Daoy (cell line): ENCODE measurements at regions not wholly inside any gene's neighbourhood (a gene's known extent, or its start where the extent isn't known, plus 50 kb on each side); places are given as distances from the start of the nearest gene placed in this dataset.
A peak's percentile ranks its signal among the peaks of the same experiment; 100 is the strongest.
"Not testable (repeated sequence)": the region's sequence is repeated elsewhere in the genome, so short reads cannot be mapped to it uniquely, and the experiment has no call there.

Source experiments
- DNase-seq: peaks from one replicate; pipeline ENCODE4 v3.0.0-alpha.2; 2015; ENCODE audit warnings: low read depth

- DNase-seq = no peak
These were observed 127.8 kb upstream of the ARX start for GRCh38 chrX:25143596-25143995.

GRCh38 chrX:25141684-25142083 is 125.9 kb upstream of the ARX start:
- DNase-seq = no peak

GRCh38 chrX:25131055-25131454 is 115.3 kb upstream of the ARX start:
- DNase-seq = no peak

GRCh38 chrX:25130619-25131018 is 114.9 kb upstream of the ARX start:
- DNase-seq = no peak

- no peak for DNase-seq
These were observed 109.7 kb upstream of the ARX start for GRCh38 chrX:25125483-25125882.

- no peak for DNase-seq
These were observed 108.6 kb upstream of the ARX start for GRCh38 chrX:25124391-25124790.

- DNase-seq = no peak
These were observed 96.4 kb upstream of the ARX start for GRCh38 chrX:25112156-25112555.

GRCh38 chrX:25108481-25108880 is 92.7 kb upstream of the ARX start:
- no peak for DNase-seq

GRCh38 chrX:25105221-25105620 is 89.5 kb upstream of the ARX start:
- DNase-seq = no peak

- no peak for DNase-seq
These were observed 80.8 kb upstream of the ARX start for GRCh38 chrX:25096522-25097045.

GRCh38 chrX:25091152-25091551 is 75.4 kb upstream of the ARX start:
- DNase-seq = not testable (repeated sequence)

- DNase-seq = no peak
These were observed 68.7 kb upstream of the ARX start for GRCh38 chrX:25084446-25084845.

GRCh38 chrX:25083661-25084060 is 67.9 kb upstream of the ARX start:
- DNase-seq = peak; percentile 13

- no peak for DNase-seq
These were observed 63.3 kb upstream of the ARX start for GRCh38 chrX:25079020-25079419.

- DNase-seq = no peak
These were observed 61.3 kb upstream of the ARX start for GRCh38 chrX:25076941-25077500.

- DNase-seq = no peak
These were observed 56.5 kb upstream of the ARX start for GRCh38 chrX:25072247-25072646.

GRCh38 chrX:25070038-25070437 is 54.3 kb upstream of the ARX start:
- no peak for DNase-seq

GRCh38 chrX:25069209-25069608 is 53.4 kb upstream of the ARX start:
- DNase-seq = no peak

GRCh38 chrX:25068340-25068739 is 52.6 kb upstream of the ARX start:
- no peak for DNase-seq

- DNase-seq = no peak
These were observed 51.8 kb upstream of the ARX start for GRCh38 chrX:25067271-25068172.

GRCh38 chrX:25066131-25066530 is 50.4 kb upstream of the ARX start:
- DNase-seq = no peak
